HEK293 (cell line): ENCODE measurements at regions not wholly inside any gene's neighbourhood (a gene's known extent, or its start where the extent isn't known, plus 50 kb on each side); places are given as distances from the start of the nearest gene placed in this dataset.

Experiments
- CTCF ChIP-seq: fragments of 450-650 bp; formaldehyde crosslinking; IDR thresholded peaks from 2 replicates; pipeline ENCODE4 v1.5.1; 2016; ENCODE audit warnings: missing biosample characterization, missing genetic modification characterization
- ELK4 ChIP-seq: IDR thresholded peaks from 2 replicates; pipeline ENCODE4 v1.6.1; 2011; ENCODE audit warnings: mild to moderate bottlenecking, low read depth, low read length, borderline replicate concordance
- ZNF140 ChIP-seq: fragments of 450-650 bp; formaldehyde crosslinking; IDR thresholded peaks from 2 replicates; pipeline ENCODE4 v1.5.1; 2016; ENCODE audit warnings: missing biosample characterization, missing genetic modification characterization
- ZNF423 ChIP-seq: fragments of 450-650 bp; formaldehyde crosslinking; IDR thresholded peaks from 2 replicates; pipeline ENCODE4 v1.5.1; 2016; ENCODE audit warnings: missing biosample characterization, missing genetic modification characterization
- ZNF544 ChIP-seq: fragments of 450-650 bp; formaldehyde crosslinking; IDR thresholded peaks from 2 replicates; pipeline ENCODE4 v1.5.0; 2017; ENCODE audit warnings: missing biosample characterization, missing genetic modification characterization
- ZNF548 ChIP-seq: fragments of 450-650 bp; formaldehyde crosslinking; IDR thresholded peaks from 2 replicates; pipeline ENCODE4 v1.5.1; 2016; ENCODE audit warnings: missing biosample characterization, missing genetic modification characterization

DNA sequence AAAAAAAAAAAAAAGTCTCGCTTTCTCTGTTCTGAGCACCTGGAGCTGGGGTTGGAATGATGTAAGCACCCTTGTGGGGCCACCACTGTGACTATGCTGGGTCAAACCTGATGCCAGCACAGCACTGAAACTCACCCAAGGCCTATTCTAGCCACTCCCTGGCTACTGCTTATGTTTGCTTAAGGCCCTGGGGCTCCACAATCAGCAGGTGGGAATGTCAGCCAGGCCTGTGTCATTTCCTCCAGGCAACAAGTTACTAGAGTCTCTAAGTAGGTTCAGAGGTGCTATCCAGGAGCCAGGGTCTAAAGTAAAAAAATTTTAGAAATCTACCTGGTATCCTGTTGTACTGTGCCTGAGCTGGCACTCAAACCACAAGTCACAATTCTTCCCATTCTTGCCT is 1306.8 kb downstream of the STIM2 start:
- TF ChIP-seq ZNF544, result no peak
- no peak for TF ChIP-seq ELK4
- TF ChIP-seq ZNF423, result no peak
- no peak for TF ChIP-seq ZNF140 (tag by site-specific recombination)
- TF ChIP-seq ZNF548 (tag by site-specific recombination), result no peak
- no peak for TF ChIP-seq CTCF (tag by site-specific recombination)
